Endothelial cell of umbilical vein (primary cell): ENCODE measurements at regions not wholly inside any gene's neighbourhood (a gene's known extent, or its start where the extent isn't known, plus 50 kb on each side); places are given as distances from the start of the nearest gene placed in this dataset.

ENCODE experiments used
- CTCF ChIP-seq, 2 donors: IDR thresholded peaks; 1 replicate in 1 of 2; 2 replicates in 1 of 2; pipeline ENCODE4 v1.5.1; 2011; ENCODE audit warnings: low read length in 2 of 2, mild to moderate bottlenecking in 2 of 2, moderate library complexity in 2 of 2, control low read depth in 1 of 2, inconsistent platforms in 1 of 2, low read depth in 1 of 2; ENCODE audit not compliant: insufficient read depth in 1 of 2; ENCODE audit errors: extremely low read depth in 1 of 2
- EZH2 ChIP-seq: IDR thresholded peaks from 2 replicates; pipeline ENCODE4 v1.6.1; 2012; ENCODE audit warnings: borderline replicate concordance, low read depth, mild to moderate bottlenecking, moderate library complexity, low read length, inconsistent platforms; ENCODE audit not compliant: severe bottlenecking
- FOS ChIP-seq: IDR thresholded peaks from 2 replicates; pipeline ENCODE4 v1.6.1; 2011; ENCODE audit warnings: mild to moderate bottlenecking, low read length, moderate library complexity, borderline replicate concordance; ENCODE audit not compliant: insufficient read depth
- GATA2 ChIP-seq: IDR thresholded peaks from 2 replicates; pipeline ENCODE4 v1.7.0; 2011; ENCODE audit warnings: low read depth, mild to moderate bottlenecking, moderate library complexity, mixed read lengths, low read length; ENCODE audit not compliant: insufficient read length, insufficient read depth
- JUN ChIP-seq: IDR thresholded peaks from 2 replicates; pipeline ENCODE4 v1.6.1; 2011; ENCODE audit warnings: borderline replicate concordance, low read depth; ENCODE audit not compliant: insufficient read length, insufficient read depth
- MAX ChIP-seq: IDR thresholded peaks from 2 replicates; pipeline ENCODE4 v1.6.1; 2011; ENCODE audit not compliant: insufficient read depth, insufficient read length
- MYC ChIP-seq: IDR thresholded peaks from one replicate; pipeline ENCODE4 v1.6.1; 2011; ENCODE audit warnings: mild to moderate bottlenecking, low read depth, low read length
- POLR2A ChIP-seq: IDR thresholded peaks from 2 replicates; pipeline ENCODE4 v1.6.1; 2012; ENCODE audit warnings: low read depth, mild to moderate bottlenecking, control low read depth, low read length
- POLR2AphosphoS5 ChIP-seq: IDR thresholded peaks from 2 replicates; pipeline ENCODE4 v1.6.1; 2012; ENCODE audit warnings: low read depth, mild to moderate bottlenecking, control low read depth, low read length, moderate library complexity; ENCODE audit not compliant: insufficient read depth

- TF ChIP-seq CTCF (IDR thresholded peaks at IDR 0.05; ENCODE audit: extremely low read depth in 1 of 2, insufficient read depth in 1 of 2, low read depth in 1 of 2, low read length in 2 of 2): no peak
- TF ChIP-seq POLR2AphosphoS5: no peak
- TF ChIP-seq POLR2A: no peak
- no peak for TF ChIP-seq FOS
- no peak for TF ChIP-seq EZH2
- no peak for TF ChIP-seq MYC
- no peak for TF ChIP-seq MAX
- no peak for TF ChIP-seq JUN
- no peak for TF ChIP-seq GATA2
Observed at GRCh38 chr21:26385721-26386120, 187.4 kb downstream of the CYYR1 start.
